NB4 (cell line): ENCODE measurements at regions not wholly inside any gene's neighbourhood (a gene's known extent, or its start where the extent isn't known, plus 50 kb on each side); places are given as distances from the start of the nearest gene placed in this dataset.

ENCODE experiments used
- DNase-seq: peaks from one replicate; pipeline ENCODE4 v3.0.0; 2010; ENCODE audit warnings: low read depth
- H3K4me3 ChIP-seq: one replicate; pipeline ENCODE4 v1.5.1; 2011; ENCODE audit warnings: mild to moderate bottlenecking, low read depth, low read length, moderate library complexity
- MYC ChIP-seq: IDR thresholded peaks from 2 replicates; pipeline ENCODE4 v1.6.1; 2011; ENCODE audit warnings: low read depth, low read length
- POLR2A ChIP-seq: IDR thresholded peaks from 2 replicates; pipeline ENCODE4 v1.6.1; 2011; ENCODE audit warnings: mild to moderate bottlenecking; ENCODE audit not compliant: insufficient read length; ENCODE audit errors: extremely low read depth
- TF ChIP-seq, protein P1 (sequence below): IDR thresholded peaks from 2 replicates; pipeline ENCODE4 v1.6.1; 2011; ENCODE audit warnings: low read depth, low read length
- TF ChIP-seq, protein P2 (sequence below): IDR thresholded peaks from one replicate; pipeline ENCODE4 v1.5.1; 2012; ENCODE audit warnings: low read depth, low read length

DNA sequence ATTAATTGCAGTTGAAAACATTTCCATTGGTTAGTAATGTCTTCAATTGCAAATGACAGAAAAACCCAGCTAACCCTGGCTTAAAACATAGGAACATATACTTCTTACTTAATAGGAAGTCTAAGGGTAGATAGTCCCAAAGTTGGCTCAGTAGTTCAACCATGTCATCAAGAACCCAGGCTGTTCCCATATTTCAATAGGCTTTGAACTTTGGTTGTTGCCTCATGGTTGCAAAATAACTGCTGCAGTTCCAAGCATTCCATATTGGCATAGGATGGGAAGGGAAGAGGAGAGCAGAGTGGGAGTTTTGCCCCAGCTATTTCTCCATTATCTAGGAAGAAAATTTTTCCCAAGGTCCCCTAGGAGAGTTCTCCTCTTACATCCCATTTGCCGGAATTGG is 81.4 kb upstream of the EEPD1 start:
- DNase-seq = no peak
- TF ChIP-seq MYC (no peak), POLR2A (no peak)
- TF ChIP-seq, protein P1, sequence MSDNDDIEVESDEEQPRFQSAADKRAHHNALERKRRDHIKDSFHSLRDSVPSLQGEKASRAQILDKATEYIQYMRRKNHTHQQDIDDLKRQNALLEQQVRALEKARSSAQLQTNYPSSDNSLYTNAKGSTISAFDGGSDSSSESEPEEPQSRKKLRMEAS = no peak
- TF ChIP-seq, protein P2, sequence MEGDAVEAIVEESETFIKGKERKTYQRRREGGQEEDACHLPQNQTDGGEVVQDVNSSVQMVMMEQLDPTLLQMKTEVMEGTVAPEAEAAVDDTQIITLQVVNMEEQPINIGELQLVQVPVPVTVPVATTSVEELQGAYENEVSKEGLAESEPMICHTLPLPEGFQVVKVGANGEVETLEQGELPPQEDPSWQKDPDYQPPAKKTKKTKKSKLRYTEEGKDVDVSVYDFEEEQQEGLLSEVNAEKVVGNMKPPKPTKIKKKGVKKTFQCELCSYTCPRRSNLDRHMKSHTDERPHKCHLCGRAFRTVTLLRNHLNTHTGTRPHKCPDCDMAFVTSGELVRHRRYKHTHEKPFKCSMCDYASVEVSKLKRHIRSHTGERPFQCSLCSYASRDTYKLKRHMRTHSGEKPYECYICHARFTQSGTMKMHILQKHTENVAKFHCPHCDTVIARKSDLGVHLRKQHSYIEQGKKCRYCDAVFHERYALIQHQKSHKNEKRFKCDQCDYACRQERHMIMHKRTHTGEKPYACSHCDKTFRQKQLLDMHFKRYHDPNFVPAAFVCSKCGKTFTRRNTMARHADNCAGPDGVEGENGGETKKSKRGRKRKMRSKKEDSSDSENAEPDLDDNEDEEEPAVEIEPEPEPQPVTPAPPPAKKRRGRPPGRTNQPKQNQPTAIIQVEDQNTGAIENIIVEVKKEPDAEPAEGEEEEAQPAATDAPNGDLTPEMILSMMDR = no peak
- no peak overlapping the region for H3K4me3 ChIP-seq

DNA sequence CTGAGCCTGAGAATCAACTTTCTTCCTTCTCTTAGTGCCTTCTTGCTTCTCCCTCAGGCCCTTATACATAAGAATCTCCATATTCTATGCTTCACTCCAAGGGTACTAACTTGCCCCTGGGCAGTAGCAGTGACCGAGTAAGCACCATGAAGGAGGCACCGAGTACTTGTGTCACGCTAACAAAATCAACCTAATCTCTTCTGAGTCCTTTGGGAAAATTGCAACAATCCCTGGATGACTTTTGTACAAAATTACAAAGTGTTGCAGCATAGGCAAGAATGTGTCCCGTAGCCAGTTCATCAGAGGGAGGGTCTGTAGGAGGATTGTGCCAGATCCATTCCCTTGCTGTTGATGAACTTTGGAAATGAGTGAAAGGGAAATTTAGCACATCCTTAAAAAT is 80.4 kb upstream of the EEPD1 start:
- TF ChIP-seq, protein P2 = no peak
- no peak for TF ChIP-seq MYC
- DNase-seq = no peak
- no peak overlapping the region for H3K4me3 ChIP-seq

DNA sequence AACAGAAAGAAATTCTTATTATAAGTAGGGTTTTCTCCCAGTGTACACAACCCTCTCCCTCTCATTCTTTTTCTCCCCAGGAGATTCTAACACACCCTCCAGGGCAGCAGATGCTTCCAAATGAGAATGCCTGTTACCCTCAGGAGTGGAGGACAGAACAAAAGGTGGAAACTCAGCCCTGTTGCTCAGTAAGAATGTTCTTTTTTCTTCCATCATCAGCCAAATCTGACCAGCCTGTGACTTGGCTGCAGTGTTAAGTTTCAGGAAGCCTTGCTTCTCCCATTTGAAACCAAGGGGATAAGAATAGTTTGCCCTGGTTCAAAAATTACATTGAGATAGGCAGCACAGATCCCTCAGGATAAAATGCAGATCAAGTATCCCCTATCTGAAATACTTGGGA is 77.5 kb upstream of the EEPD1 start:
- H3K4me3 ChIP-seq = no peak overlapping the region
- TF ChIP-seq MYC (no peak), POLR2A (no peak)
- TF ChIP-seq, protein P2 = no peak
- TF ChIP-seq, protein P1 = no peak
- no peak for DNase-seq

DNA sequence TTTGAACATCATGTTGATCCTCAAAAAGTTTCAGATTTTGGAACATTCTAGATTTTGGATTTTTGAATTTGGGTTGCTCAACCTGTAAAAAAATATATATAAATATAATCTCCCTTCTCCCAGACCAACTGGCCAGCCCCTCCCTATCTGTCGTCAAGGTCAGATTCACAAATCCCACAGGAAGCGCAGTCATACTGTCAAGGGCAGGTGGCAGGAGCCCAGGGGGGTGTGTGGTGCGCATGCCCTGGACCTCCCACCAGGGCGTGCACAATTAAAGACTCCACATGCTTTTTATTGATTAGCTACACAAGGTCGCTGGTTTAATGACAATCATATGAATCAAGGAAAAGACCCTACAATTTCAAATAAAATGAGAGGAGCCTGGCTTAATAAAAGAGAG is 77.0 kb upstream of the EEPD1 start:
- H3K4me3 ChIP-seq = no peak overlapping the region
- no peak for DNase-seq
- TF ChIP-seq, protein P2 = no peak
- TF ChIP-seq MYC = no peak
- TF ChIP-seq, protein P1 = no peak
- no peak for TF ChIP-seq POLR2A

DNA sequence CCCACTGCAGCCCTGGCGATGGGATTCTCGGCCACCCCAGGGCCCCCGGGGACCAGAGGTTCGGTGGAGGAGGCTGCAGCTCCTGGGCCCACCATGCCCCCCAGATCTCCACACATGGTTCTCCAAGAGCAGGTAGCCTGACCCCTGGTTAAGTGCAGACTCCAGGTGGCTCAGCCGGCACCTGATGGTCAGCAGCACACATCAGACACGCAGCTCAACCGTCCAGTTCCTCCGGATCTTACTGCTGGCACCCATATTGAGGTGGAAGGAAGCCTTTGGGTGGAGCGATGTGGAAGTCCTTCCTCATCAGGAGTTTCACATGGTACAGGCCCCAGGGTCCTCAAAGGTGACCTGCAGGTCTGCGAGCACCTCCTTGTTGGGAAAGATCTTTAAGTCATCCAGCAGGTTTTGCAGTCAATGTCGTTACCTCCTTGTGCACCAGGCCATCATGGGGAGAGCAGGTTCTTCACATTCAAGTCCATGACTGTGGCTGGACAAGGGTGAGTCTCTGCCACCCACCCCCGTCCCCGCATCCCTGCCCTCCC is 74.2 kb upstream of the EEPD1 start:
- TF ChIP-seq, protein P1 = no peak
- no peak for TF ChIP-seq POLR2A
- no peak for TF ChIP-seq MYC
- TF ChIP-seq, protein P2 = no peak
- no peak for DNase-seq

More for the DNA sequence above, 74.2 kb upstream of the EEPD1 start:
- no peak overlapping the region for H3K4me3 ChIP-seq
